PC-3 (cell line): ENCODE measurements at regions not wholly inside any gene's neighbourhood (a gene's known extent, or its start where the extent isn't known, plus 50 kb on each side); places are given as distances from the start of the nearest gene placed in this dataset.

ENCODE experiments used
- ATAC-seq: fragments of 200-7000 bp; cut with Tn5 transposase; 2 replicates; pipeline ENCODE4 v1.9.1; 2020; ENCODE audit warnings: mild to moderate bottlenecking, moderate library complexity
- BruUV-seq: library from RNA; stranded (reverse); fragments of 400-500 nt; replicated peaks from 2 replicates; lab custom pipeline; 2021; lab: Mats Ljungman, UMichigan
- CTCF ChIA-PET: fragments of 300-600 bp; sonication (Branson Sonifier 250); formaldehyde crosslinking; loops from one replicate; lab custom pipeline; 2022; ENCODE audit warnings: antibody characterized with exemption; lab: Charles Lee
- POLR2A ChIA-PET: fragments of 300-600 bp; sonication (Branson Sonifier 250); formaldehyde crosslinking; loops from one replicate; lab custom pipeline; 2022; ENCODE audit warnings: antibody characterized with exemption; ENCODE audit not compliant: unreplicated experiment; lab: Charles Lee
- DNase-seq: peaks from one replicate; pipeline ENCODE4 v3.0.0-alpha.2; 2015
- H2AFZ ChIP-seq: fragments of 300-600 bp; sonication (generic); 2 replicates; pipeline ENCODE4 v1.6.0; 2016; ENCODE audit warnings: antibody characterized with exemption, low read length
- H3F3A ChIP-seq: fragments of 300-600 bp; sonication (generic); one replicate; pipeline ENCODE4 v1.6.0; 2017; ENCODE audit warnings: antibody characterized with exemption, low read length, control low read depth, mild to moderate bottlenecking; ENCODE audit not compliant: unreplicated experiment
- H3K27ac ChIP-seq: fragments of 300-600 bp; sonication (generic); 2 replicates; pipeline ENCODE4 v1.5.1; 2016; ENCODE audit warnings: mild to moderate bottlenecking, low read length
- H3K27me3 ChIP-seq: fragments of 300-600 bp; sonication (generic); 2 replicates; pipeline ENCODE4 v1.6.1; 2016; ENCODE audit warnings: low read length, mixed read lengths
- H3K36me3 ChIP-seq: fragments of 300-600 bp; sonication (generic); 2 replicates; pipeline ENCODE4 v1.6.1; 2016; ENCODE audit warnings: low read depth, mixed run types, low read length, mixed read lengths
- H3K4me1 ChIP-seq: fragments of 300-600 bp; sonication (generic); 2 replicates; pipeline ENCODE4 v1.5.1; 2016; ENCODE audit warnings: low read length; ENCODE audit not compliant: insufficient read depth
- H3K4me2 ChIP-seq: fragments of 300-600 bp; sonication (generic); 2 replicates; pipeline ENCODE4 v1.6.0; 2016; ENCODE audit warnings: low read length
- H3K4me3 ChIP-seq: fragments of 300-600 bp; sonication (generic); 2 replicates; pipeline ENCODE4 v1.5.1; 2016; ENCODE audit warnings: mild to moderate bottlenecking, low read length, mixed read lengths
- H3K79me2 ChIP-seq: fragments of 300-600 bp; sonication (generic); 2 replicates; pipeline ENCODE4 v1.6.1; 2017; ENCODE audit warnings: low read length, mixed read lengths
- H3K9ac ChIP-seq: fragments of 300-600 bp; sonication (generic); 2 replicates; pipeline ENCODE4 v1.6.0; 2016; ENCODE audit warnings: mild to moderate bottlenecking, low read length
- H3K9me2 ChIP-seq: fragments of 300-600 bp; sonication (generic); replicated peaks from 2 replicates; pipeline ENCODE4 v1.6.1; 2016; ENCODE audit warnings: mixed run types, low read length, mixed read lengths
- H3K9me3 ChIP-seq: fragments of 300-600 bp; sonication (generic); 2 replicates; pipeline ENCODE4 v1.6.1; 2016; ENCODE audit warnings: low read length, mixed read lengths
- H4K20me1 ChIP-seq: fragments of 300-600 bp; sonication (generic); 2 replicates; pipeline ENCODE4 v1.6.1; 2016; ENCODE audit warnings: low read length, mixed read lengths
- EZH2 ChIP-seq: fragments of 300-600 bp; sonication (generic); IDR thresholded peaks from one replicate; pipeline ENCODE4 v1.6.1; 2017; ENCODE audit warnings: antibody characterized with exemption, mild to moderate bottlenecking, low read length; ENCODE audit not compliant: unreplicated experiment
- EZH2phosphoT487 ChIP-seq: fragments of 300-600 bp; sonication (generic); IDR thresholded peaks from 2 replicates; pipeline ENCODE4 v1.6.1; 2018; ENCODE audit warnings: mild to moderate bottlenecking, antibody characterized with exemption, low read length, borderline replicate concordance
- intact Hi-C: fragments of 100-400 bp; cut with micrococcal nuclease; formaldehyde crosslinking; loops from 2 replicates; pipeline ENCODE4 v1.9.0; 2023
- TF ChIP-seq, protein P1 (sequence below): fragments of 300-600 bp; sonication (generic); conservative IDR thresholded peaks from 2 replicates; pipeline ENCODE4 v1.5.1; 2017; ENCODE audit warnings: antibody characterized with exemption, low read depth, mild to moderate bottlenecking, low read length

DNA sequence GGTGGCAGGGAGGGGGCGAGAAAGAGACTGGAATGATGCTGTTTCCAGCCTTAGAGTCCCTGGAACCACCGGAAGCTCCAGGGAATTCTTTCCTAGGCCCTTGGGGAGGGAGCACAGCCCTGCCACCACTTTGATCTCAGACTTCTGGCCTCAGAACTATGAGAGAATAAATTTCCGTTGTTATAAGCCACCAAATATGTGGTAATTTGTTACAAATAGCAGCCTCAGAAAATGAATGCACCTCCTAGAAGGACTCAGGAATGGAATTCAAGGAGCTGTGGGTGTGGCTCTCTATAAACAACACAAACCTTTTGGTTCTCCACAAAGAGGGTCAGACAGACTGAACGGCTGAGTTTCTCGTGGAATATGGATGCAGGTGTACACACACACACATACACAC is 144.5 kb downstream of the ACKR3 start:
- no peak overlapping the region for H3K9ac ChIP-seq
- CTCF ChIA-PET: no interaction called here
- no TSS peak for BruUV-seq

DNA sequence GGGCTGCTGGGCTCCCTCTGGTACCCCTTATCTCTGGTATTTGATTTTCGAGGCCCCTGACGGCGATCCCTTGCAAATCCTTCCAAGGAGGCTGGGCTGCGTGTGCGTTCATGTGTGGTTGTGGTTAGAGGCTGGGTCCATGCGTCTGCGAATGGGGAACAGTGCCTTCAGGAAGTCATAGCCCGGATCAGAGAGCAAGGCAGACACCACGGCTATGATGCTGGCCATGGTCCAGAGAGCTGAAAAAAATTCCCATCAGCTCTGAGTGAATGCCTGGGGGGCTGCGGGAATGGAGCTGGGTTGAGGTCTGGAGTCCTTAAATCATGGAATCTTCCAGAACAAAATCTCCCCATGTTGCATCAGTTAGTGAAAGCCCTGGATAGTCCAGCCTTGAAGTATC is 145.5 kb downstream of the ACKR3 start:
- BruUV-seq: no TSS peak
- intact Hi-C loops: no loop called here
- Histone ChIP-seq H3F3A (no peaks in the 10 kb centered on the region), H4K20me1 (no peaks in the 10 kb centered on the region), H3K4me3 (no peak overlapping the region), H3K27ac (no peak overlapping the region), H2AFZ (no peak overlapping the region), H3K9me3 (no peaks in the 10 kb centered on the region), H3K27me3 (no peaks in the 10 kb centered on the region), H3K4me1 (peaks cover 47% of the 10 kb centered on the region), H3K36me3 (no peaks in the 10 kb centered on the region), H3K79me2 (no peaks in the 10 kb centered on the region), H3K4me2 (no peak overlapping the region), H3K9me2 (no peaks in the 10 kb centered on the region), H3K9ac (no peak overlapping the region)
- ChIA-PET POLR2A (no interaction called here), CTCF (no interaction called here)
- ATAC-seq (no peak), DNase-seq (no peak)
- TF ChIP-seq, protein P1, sequence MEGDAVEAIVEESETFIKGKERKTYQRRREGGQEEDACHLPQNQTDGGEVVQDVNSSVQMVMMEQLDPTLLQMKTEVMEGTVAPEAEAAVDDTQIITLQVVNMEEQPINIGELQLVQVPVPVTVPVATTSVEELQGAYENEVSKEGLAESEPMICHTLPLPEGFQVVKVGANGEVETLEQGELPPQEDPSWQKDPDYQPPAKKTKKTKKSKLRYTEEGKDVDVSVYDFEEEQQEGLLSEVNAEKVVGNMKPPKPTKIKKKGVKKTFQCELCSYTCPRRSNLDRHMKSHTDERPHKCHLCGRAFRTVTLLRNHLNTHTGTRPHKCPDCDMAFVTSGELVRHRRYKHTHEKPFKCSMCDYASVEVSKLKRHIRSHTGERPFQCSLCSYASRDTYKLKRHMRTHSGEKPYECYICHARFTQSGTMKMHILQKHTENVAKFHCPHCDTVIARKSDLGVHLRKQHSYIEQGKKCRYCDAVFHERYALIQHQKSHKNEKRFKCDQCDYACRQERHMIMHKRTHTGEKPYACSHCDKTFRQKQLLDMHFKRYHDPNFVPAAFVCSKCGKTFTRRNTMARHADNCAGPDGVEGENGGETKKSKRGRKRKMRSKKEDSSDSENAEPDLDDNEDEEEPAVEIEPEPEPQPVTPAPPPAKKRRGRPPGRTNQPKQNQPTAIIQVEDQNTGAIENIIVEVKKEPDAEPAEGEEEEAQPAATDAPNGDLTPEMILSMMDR: no peak
- no peak for TF ChIP-seq EZH2phosphoT487
- no peak for TF ChIP-seq EZH2

More for the DNA sequence above, 144.5 kb downstream of the ACKR3 start:
- peak overlapping the region; percentile 46; the same call in 1 of the 2 replicates for H2AFZ ChIP-seq
- H3K27ac ChIP-seq: no peak overlapping the region
- no peaks in the 10 kb centered on the region for H3K79me2 ChIP-seq
- intact Hi-C loops: no loop called here
- peaks cover 47% of the 10 kb centered on the region for H3K4me1 ChIP-seq
- POLR2A ChIA-PET: no interaction called here
- H3K4me2 ChIP-seq: no peak overlapping the region
- no peaks in the 10 kb centered on the region for H3K27me3 ChIP-seq
- H3K9me2 ChIP-seq: no peaks in the 10 kb centered on the region
- no peaks in the 10 kb centered on the region for H3K36me3 ChIP-seq
- DNase-seq: peak; percentile 24
- ATAC-seq: no peak
- no peaks in the 10 kb centered on the region for H4K20me1 ChIP-seq
- no peak overlapping the region for H3K4me3 ChIP-seq
- no peaks in the 10 kb centered on the region for H3K9me3 ChIP-seq
- H3F3A ChIP-seq: no peaks in the 10 kb centered on the region
- no peak for TF ChIP-seq EZH2
- no peak for TF ChIP-seq EZH2phosphoT487
- TF ChIP-seq, protein P1: no peak

DNA sequence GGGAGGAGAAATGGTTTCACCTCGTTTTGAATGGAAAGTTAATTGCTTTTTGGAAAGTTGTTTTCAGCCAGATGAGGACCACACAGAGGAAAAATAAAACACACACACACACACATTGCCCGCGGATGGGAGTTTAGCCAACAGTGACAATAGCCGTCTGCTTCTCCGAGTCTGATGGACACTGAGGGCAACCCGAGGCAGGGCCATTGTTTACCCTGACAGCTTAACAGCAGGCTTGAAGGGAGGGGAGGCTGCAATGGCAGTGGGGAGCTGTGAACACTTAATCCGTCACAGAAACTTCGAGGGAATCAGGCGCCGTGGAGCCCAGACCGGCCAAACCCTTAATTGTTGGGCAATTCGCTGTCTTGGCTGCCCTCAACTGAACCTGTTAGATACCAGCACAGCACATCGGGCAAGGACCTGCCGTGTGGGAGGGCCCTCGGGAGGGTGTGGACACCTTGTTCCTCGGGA is 145.9 kb downstream of the ACKR3 start:
- Histone ChIP-seq H4K20me1 (no peaks in the 10 kb centered on the region), H2AFZ (no peak overlapping the region), H3K36me3 (no peaks in the 10 kb centered on the region), H3K27ac (no peak overlapping the region), H3K79me2 (no peaks in the 10 kb centered on the region), H3K9me2 (no peaks in the 10 kb centered on the region), H3K27me3 (no peaks in the 10 kb centered on the region), H3K4me2 (no peak overlapping the region), H3F3A (no peaks in the 10 kb centered on the region), H3K4me3 (no peak overlapping the region), H3K9me3 (no peaks in the 10 kb centered on the region), H3K4me1 (peaks cover 47% of the 10 kb centered on the region), H3K9ac (no peak overlapping the region)
- TF ChIP-seq, protein P1: no peak
- TF ChIP-seq EZH2 (no peak), EZH2phosphoT487 (no peak)
- no TSS peak for BruUV-seq
- intact Hi-C loops: no loop called here
- ChIA-PET POLR2A (no interaction called here), CTCF (no interaction called here)
- no peak for ATAC-seq
- DNase-seq: no peak
